Lung (tissue), 11 donors: ENCODE measurements at regions not wholly inside any gene's neighbourhood (a gene's known extent, or its start where the extent isn't known, plus 50 kb on each side); places are given as distances from the start of the nearest gene placed in this dataset.

Source experiments
- ATAC-seq: fragments of 200-7000 bp; cut with Tn5 transposase; one replicate; pipeline ENCODE4 v1.9.1; 2020; ENCODE audit warnings: moderate number of reproducible peaks; ENCODE audit not compliant: insufficient read depth, low FRiP score
- DNase-seq, 3 donors: peaks; one replicate each; pipeline ENCODE4 v3.0.0-alpha.2; 2013 to 2017
- H3K27ac ChIP-seq, 2 donors: one replicate each; pipeline ENCODE4 v1.5.1; 2013; ENCODE audit warnings: mild to moderate bottlenecking in 2 of 2, moderate library complexity in 2 of 2, control low read depth in 1 of 2, inconsistent platforms in 1 of 2, low read depth in 1 of 2, low read length in 1 of 2
- H3K27me3 ChIP-seq, 3 donors: one replicate each; pipeline ENCODE4 v1.5.1; 2013; ENCODE audit warnings: low read length in 2 of 3; ENCODE audit not compliant: control insufficient read depth in 3 of 3, insufficient read depth in 3 of 3
- H3K36me3 ChIP-seq, 4 donors: one replicate each; pipeline ENCODE4 v1.5.1; 2013; ENCODE audit warnings: low read length in 4 of 4, mild to moderate bottlenecking in 1 of 4, moderate library complexity in 1 of 4; ENCODE audit not compliant: control insufficient read depth in 4 of 4, insufficient read depth in 4 of 4
- H3K4me1 ChIP-seq, 5 donors: one replicate each; pipeline ENCODE4 v1.5.1; 2013; ENCODE audit warnings: low read length in 5 of 5, mild to moderate bottlenecking in 2 of 5, moderate library complexity in 1 of 5; ENCODE audit not compliant: control insufficient read depth in 5 of 5, insufficient read depth in 5 of 5
- H3K4me3 ChIP-seq: one replicate; pipeline ENCODE4 v1.5.1; 2013; ENCODE audit warnings: mild to moderate bottlenecking, control low read depth, moderate library complexity
- H3K9ac ChIP-seq, 2 donors: one replicate each; pipeline ENCODE4 v1.5.1; 2013; ENCODE audit warnings: low read length in 2 of 2, control low read depth in 1 of 2; ENCODE audit not compliant: insufficient read depth in 1 of 2
- H3K9me3 ChIP-seq, 4 donors: one replicate each; pipeline ENCODE4 v1.5.1; 2013; ENCODE audit warnings: low read length in 3 of 4, mild to moderate bottlenecking in 1 of 4, moderate library complexity in 1 of 4; ENCODE audit not compliant: control insufficient read depth in 4 of 4, insufficient read depth in 3 of 4
- WGBS, 2 donors: extraction: QIAGEN DNeasy Blood & Tissue Kit; methylation state at CpG; one replicate each; pipeline ENCODE4 v1.1.7; 2013; 5-methylcytosine and 5-hydroxymethylcytosine counted together
- TF ChIP-seq, protein P1 (sequence below): IDR thresholded peaks from 2 replicates; pipeline ENCODE4 v1.5.1; 2012; ENCODE audit warnings: mild to moderate bottlenecking; ENCODE audit errors: control extremely low read depth, extremely low read depth
- donor health status: control.
- donor health status: control.
- donor health status: Bipolar disorder and iron deficiency.
- donor health status: healthy.
- donor health status: DM: yes; HTN: yes; CAD: no.

DNA sequence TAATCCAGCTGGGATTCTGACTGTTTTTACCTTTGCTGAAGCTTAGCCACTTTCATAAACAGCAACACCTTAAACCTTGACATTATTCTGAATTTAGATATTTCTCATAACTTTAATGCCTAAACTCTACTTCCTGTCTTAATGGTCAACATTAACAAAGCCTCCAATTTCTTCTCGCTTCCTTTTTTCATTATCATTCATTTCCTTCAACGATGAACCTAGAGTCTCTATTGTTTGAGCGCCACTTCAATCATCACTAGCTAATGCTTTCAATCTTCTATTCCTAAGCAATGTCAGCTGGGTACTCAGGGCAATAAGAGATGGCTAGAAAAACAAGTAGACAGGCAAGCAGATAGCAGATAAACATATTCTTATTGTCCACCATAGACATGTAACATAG, 96.6 kb upstream of the TMEM196 start:
- DNase-seq (no peak), ATAC-seq (no peak)
- Histone ChIP-seq H3K9me3 (peaks cover 0 to 6% (median 0%) of the 10 kb centered on the region in 4 donors), H3K36me3 (no peaks in the 10 kb centered on the region), H3K27me3 (no peaks in the 10 kb centered on the region), H3K4me1 (no peaks in the 10 kb centered on the region), H3K4me3 (no peak overlapping the region), H3K27ac (no peak overlapping the region), H3K9ac (no peak overlapping the region)
- WGBS, 2 donors: 85 to 87% methylated on average over 3 of the region's 3 CpGs
- TF ChIP-seq, protein P1, sequence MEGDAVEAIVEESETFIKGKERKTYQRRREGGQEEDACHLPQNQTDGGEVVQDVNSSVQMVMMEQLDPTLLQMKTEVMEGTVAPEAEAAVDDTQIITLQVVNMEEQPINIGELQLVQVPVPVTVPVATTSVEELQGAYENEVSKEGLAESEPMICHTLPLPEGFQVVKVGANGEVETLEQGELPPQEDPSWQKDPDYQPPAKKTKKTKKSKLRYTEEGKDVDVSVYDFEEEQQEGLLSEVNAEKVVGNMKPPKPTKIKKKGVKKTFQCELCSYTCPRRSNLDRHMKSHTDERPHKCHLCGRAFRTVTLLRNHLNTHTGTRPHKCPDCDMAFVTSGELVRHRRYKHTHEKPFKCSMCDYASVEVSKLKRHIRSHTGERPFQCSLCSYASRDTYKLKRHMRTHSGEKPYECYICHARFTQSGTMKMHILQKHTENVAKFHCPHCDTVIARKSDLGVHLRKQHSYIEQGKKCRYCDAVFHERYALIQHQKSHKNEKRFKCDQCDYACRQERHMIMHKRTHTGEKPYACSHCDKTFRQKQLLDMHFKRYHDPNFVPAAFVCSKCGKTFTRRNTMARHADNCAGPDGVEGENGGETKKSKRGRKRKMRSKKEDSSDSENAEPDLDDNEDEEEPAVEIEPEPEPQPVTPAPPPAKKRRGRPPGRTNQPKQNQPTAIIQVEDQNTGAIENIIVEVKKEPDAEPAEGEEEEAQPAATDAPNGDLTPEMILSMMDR: no peak

DNA sequence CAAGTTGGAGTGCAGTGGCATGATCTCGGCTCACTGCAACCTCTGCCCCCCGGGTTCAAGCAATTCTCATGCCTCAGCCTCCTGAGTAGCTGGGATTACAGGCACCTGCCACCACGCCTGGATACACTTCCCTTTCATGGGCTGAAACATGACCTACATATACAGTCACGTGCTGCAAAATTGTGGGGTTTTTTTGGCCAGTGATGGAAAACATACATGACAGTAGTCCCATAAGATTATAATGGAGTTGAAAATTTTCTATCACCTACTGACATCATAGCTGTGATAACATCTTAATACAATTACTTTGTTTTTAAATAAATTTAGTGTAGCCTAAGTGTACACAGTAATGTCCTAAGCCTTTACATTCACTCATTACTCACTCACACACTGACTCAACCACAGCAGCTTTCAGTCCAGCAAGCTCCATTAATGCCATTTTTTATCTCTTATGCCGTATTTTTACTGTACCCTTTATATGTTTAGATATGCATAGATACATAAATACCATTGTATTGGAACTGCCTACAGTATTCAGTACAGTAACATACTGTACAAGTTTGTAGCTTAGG, 79.9 kb upstream of the TMEM196 start:
- Histone ChIP-seq H3K4me1 (no peaks in the 10 kb centered on the region), H3K4me3 (no peak overlapping the region), H3K9ac (no peak overlapping the region), H3K27me3 (no peaks in the 10 kb centered on the region), H3K36me3 (no peaks in the 10 kb centered on the region), H3K27ac (no peak overlapping the region), H3K9me3 (no peaks in the 10 kb centered on the region)
- TF ChIP-seq, protein P1: no peak
- ATAC-seq (no peak), DNase-seq (no peak)
- WGBS, 2 donors: 78 to 86% methylated on average over 5 of the region's 5 CpGs

DNA sequence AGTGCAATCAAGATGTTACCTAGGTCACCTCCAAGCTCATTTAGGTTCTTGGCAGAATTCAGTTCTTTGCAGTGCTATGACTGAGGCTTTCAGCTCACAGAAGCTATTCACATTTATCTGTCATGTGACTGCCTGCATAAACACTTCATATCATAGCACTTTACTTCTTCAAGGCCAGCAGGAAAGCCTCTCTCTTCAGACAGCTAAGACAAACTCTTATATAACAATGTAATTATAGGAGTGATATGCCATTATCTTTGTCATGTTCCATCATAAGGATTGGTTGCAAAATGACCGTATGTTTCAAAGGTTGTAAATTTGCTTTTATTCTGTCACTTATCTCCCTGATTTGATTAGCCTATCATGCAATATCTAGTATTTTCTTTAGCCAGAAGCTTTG, 78.8 kb upstream of the TMEM196 start:
- TF ChIP-seq, protein P1: no peak
- no peaks in the 10 kb centered on the region for H3K9me3 ChIP-seq
- ATAC-seq: no peak

DNA sequence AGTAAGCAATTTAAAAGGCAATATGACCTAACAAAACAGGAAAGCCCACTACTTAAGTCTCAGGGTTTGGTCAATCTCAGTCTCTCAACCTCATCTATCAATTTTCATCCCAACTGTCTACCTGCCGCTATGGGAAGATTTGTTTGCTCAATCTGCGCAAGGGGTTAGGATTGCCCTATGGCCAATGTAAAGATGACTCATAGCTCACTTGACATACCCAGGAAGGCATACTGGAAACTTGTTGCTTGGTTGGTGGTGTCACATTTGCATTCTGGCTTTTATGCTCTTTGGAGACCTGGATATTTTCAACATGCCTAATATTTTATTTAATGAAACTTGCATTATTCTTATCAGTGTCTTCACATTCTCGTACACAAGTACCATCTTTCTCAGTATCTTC, 78.1 kb upstream of the TMEM196 start:
- H3K27me3 ChIP-seq: no peaks in the 10 kb centered on the region
- DNase-seq (no peak), ATAC-seq (no peak)
- no peak overlapping the region for H3K4me3 ChIP-seq
- 87 to 93% methylated on average over 3 of the region's 3 CpGs for WGBS, 2 donors
- H3K9ac ChIP-seq: no peak overlapping the region
- H3K36me3 ChIP-seq: no peaks in the 10 kb centered on the region
- TF ChIP-seq, protein P1: no peak
- H3K27ac ChIP-seq: no peak overlapping the region
- H3K4me1 ChIP-seq: no peaks in the 10 kb centered on the region
- no peaks in the 10 kb centered on the region for H3K9me3 ChIP-seq

More for the DNA sequence above, 78.8 kb upstream of the TMEM196 start:
- Histone ChIP-seq H3K9ac (no peak overlapping the region), H3K4me3 (no peak overlapping the region), H3K27ac (no peak overlapping the region), H3K27me3 (no peaks in the 10 kb centered on the region), H3K4me1 (no peaks in the 10 kb centered on the region), H3K36me3 (no peaks in the 10 kb centered on the region)
- 49 to 69% methylated on average over 1 of the region's 1 CpG for WGBS, 2 donors
- DNase-seq: peak in 1 of 3 donors; percentile 4
